Suprapubic skin (tissue), 4 donors: ENCODE measurements at regions not wholly inside any gene's neighbourhood (a gene's known extent, or its start where the extent isn't known, plus 50 kb on each side); places are given as distances from the start of the nearest gene placed in this dataset.

Experiments used
- DNase-seq, 2 donors: peaks; one replicate each; pipeline ENCODE4 v3.0.0-alpha.2; 2019; ENCODE audit warnings: low spot score in 2 of 2
- H3K27ac ChIP-seq: fragments of 200-600 bp; sonication (generic); one replicate; pipeline ENCODE4 v1.5.1; 2019
- H3K27me3 ChIP-seq: fragments of 200-600 bp; sonication (generic); one replicate; pipeline ENCODE4 v1.5.1; 2019
- H3K36me3 ChIP-seq: fragments of 200-600 bp; sonication (generic); one replicate; pipeline ENCODE4 v1.5.1; 2019
- H3K4me1 ChIP-seq: fragments of 200-600 bp; sonication (generic); one replicate; pipeline ENCODE4 v1.5.1; 2019
- H3K4me3 ChIP-seq: fragments of 200-600 bp; sonication (generic); one replicate; pipeline ENCODE4 v1.5.1; 2019; ENCODE audit warnings: mild to moderate bottlenecking
- H3K9me3 ChIP-seq: fragments of 200-600 bp; sonication (generic); one replicate; pipeline ENCODE4 v1.5.1; 2019
- EP300 ChIP-seq: sonication (generic); formaldehyde crosslinking; IDR thresholded peaks from one replicate; pipeline ENCODE4 v1.6.1; 2017; ENCODE audit warnings: antibody characterized with exemption
- POLR2A ChIP-seq, 2 donors: fragments of 450-650 bp; IDR thresholded peaks; one replicate each; pipeline ENCODE4 v1.6.1; 2017; ENCODE audit warnings: antibody characterized with exemption in 2 of 2, mild to moderate bottlenecking in 2 of 2, moderate library complexity in 2 of 2
- POLR2AphosphoS5 ChIP-seq, 3 donors: sonication (generic); formaldehyde crosslinking; IDR thresholded peaks; one replicate each; pipeline ENCODE4 v1.6.1; 2017; ENCODE audit warnings: antibody characterized with exemption in 3 of 3
- WGBS: methylation state at CpG from one replicate; pipeline ENCODE4 v1.1.5; 2018; 5-methylcytosine and 5-hydroxymethylcytosine counted together
- TF ChIP-seq, protein P1 (sequence below), 2 donors: fragments of 200-600 bp in 1 of 2; fragments of 450-650 bp in 1 of 2; sonication (generic) in 1 of 2; IDR thresholded peaks; one replicate each; pipeline ENCODE4 v1.5.1; 2016 to 2019; ENCODE audit warnings: antibody characterized with exemption in 2 of 2, mild to moderate bottlenecking in 1 of 2, moderate library complexity in 1 of 2

DNA sequence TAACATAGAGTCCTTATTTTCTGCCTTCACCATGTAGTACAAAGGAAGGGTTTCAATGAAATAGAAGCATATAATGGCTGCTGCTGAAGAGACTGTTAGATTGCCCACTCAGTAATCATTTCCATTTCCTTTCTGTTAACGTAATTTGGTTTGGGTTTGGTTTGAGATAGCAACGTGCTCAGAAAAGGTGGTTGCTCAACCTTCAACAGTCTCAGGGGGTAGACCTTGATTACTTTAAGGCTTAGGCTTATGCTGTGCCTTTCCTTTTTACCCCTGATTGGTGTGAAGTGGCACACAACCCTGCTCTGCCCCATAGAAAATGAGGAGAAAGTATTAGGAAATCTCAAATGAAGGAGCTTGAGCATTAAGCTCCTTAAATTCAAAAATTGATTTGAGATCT is 163.7 kb upstream of the TP63 start:
- no peak for DNase-seq
- H3K27ac ChIP-seq, result no peak overlapping the region
- TF ChIP-seq, protein P1, sequence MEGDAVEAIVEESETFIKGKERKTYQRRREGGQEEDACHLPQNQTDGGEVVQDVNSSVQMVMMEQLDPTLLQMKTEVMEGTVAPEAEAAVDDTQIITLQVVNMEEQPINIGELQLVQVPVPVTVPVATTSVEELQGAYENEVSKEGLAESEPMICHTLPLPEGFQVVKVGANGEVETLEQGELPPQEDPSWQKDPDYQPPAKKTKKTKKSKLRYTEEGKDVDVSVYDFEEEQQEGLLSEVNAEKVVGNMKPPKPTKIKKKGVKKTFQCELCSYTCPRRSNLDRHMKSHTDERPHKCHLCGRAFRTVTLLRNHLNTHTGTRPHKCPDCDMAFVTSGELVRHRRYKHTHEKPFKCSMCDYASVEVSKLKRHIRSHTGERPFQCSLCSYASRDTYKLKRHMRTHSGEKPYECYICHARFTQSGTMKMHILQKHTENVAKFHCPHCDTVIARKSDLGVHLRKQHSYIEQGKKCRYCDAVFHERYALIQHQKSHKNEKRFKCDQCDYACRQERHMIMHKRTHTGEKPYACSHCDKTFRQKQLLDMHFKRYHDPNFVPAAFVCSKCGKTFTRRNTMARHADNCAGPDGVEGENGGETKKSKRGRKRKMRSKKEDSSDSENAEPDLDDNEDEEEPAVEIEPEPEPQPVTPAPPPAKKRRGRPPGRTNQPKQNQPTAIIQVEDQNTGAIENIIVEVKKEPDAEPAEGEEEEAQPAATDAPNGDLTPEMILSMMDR (IDR thresholded peaks at IDR 0.05), result no peak
- TF ChIP-seq POLR2AphosphoS5 (IDR thresholded peaks at IDR 0.05) (no peak), EP300 (no peak), POLR2A (IDR thresholded peaks at IDR 0.05) (no peak)
- H3K9me3 ChIP-seq, result no peaks in the 10 kb centered on the region
- H3K36me3 ChIP-seq, result no peaks in the 10 kb centered on the region
- H3K27me3 ChIP-seq, result no peaks in the 10 kb centered on the region
- 77% methylated on average over 2 of the region's 2 CpGs for WGBS
- no peak overlapping the region for H3K4me3 ChIP-seq
- H3K4me1 ChIP-seq, result no peaks in the 10 kb centered on the region

- Histone ChIP-seq H3K27ac (no peak overlapping the region), H3K36me3 (no peaks in the 10 kb centered on the region), H3K4me3 (no peak overlapping the region), H3K4me1 (no peaks in the 10 kb centered on the region), H3K27me3 (no peaks in the 10 kb centered on the region), H3K9me3 (no peaks in the 10 kb centered on the region)
- no peak for TF ChIP-seq EP300
- no peak for TF ChIP-seq POLR2A (IDR thresholded peaks at IDR 0.05)
- no peak for TF ChIP-seq POLR2AphosphoS5 (IDR thresholded peaks at IDR 0.05)
- TF ChIP-seq, protein P1 (IDR thresholded peaks at IDR 0.05), result no peak
- DNase-seq, result no peak
- WGBS, result 90% methylated on average over 2 of the region's 2 CpGs
Measured at GRCh38 chr3:189474944-189475343, 156.2 kb upstream of the TP63 start.

GRCh38 chr3:189477614-189478013 is 153.6 kb upstream of the TP63 start:
- Histone ChIP-seq H3K9me3 (no peaks in the 10 kb centered on the region), H3K4me3 (no peak overlapping the region), H3K27ac (no peak overlapping the region), H3K4me1 (no peaks in the 10 kb centered on the region), H3K27me3 (no peaks in the 10 kb centered on the region), H3K36me3 (no peaks in the 10 kb centered on the region)
- WGBS, result 89% methylated on average over 5 of the region's 5 CpGs
- TF ChIP-seq EP300 (no peak), POLR2A (IDR thresholded peaks at IDR 0.05) (no peak), POLR2AphosphoS5 (IDR thresholded peaks at IDR 0.05) (no peak)
- TF ChIP-seq, protein P1 (IDR thresholded peaks at IDR 0.05), result no peak
- DNase-seq, result no peak

DNA sequence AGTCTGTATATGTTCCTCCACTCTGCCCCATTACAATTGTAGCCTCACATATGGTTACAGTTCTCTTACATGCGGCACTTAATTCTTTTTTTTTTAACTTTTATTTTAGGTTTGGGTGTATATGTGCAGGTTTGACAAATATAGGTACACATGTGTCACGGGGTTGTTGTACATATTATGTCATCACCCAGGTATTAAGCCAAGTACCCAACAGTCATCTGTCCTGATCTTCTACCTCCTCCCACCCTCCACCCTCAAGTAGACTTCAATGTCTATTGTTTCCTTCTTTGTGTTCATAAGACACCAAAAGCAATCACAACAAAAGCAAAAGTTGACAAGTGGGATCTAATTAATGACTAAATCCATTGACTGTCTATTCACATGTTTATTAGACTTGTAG is 144.6 kb upstream of the TP63 start:
- Histone ChIP-seq H3K4me1 (no peaks in the 10 kb centered on the region), H3K4me3 (no peak overlapping the region), H3K9me3 (no peaks in the 10 kb centered on the region), H3K36me3 (no peaks in the 10 kb centered on the region), H3K27me3 (no peaks in the 10 kb centered on the region), H3K27ac (no peak overlapping the region)
- WGBS, result 44% methylated on average over 2 of the region's 2 CpGs
- no peak for TF ChIP-seq EP300
- TF ChIP-seq, protein P1 (IDR thresholded peaks at IDR 0.05), result no peak
- no peak for TF ChIP-seq POLR2A (IDR thresholded peaks at IDR 0.05)
- no peak for TF ChIP-seq POLR2AphosphoS5 (IDR thresholded peaks at IDR 0.05)
- DNase-seq, result no peak

- H3K4me3 ChIP-seq, result peak overlapping the region; percentile 14
- H3K36me3 ChIP-seq, result no peaks in the 10 kb centered on the region
- no peak for DNase-seq
- 61% methylated on average over 9 of the region's 9 CpGs for WGBS
- H3K27ac ChIP-seq, result peak overlapping the region; percentile 77
- H3K9me3 ChIP-seq, result no peaks in the 10 kb centered on the region
- no peaks in the 10 kb centered on the region for H3K27me3 ChIP-seq
- no peaks in the 10 kb centered on the region for H3K4me1 ChIP-seq
- TF ChIP-seq POLR2AphosphoS5 (IDR thresholded peaks at IDR 0.05) (no peak), EP300 (no peak), POLR2A (IDR thresholded peaks at IDR 0.05) (no peak)
- TF ChIP-seq, protein P1 (IDR thresholded peaks at IDR 0.05), result no peak
Measured at GRCh38 chr3:189488241-189488767, 142.9 kb upstream of the TP63 start.
